Nephron (organoid): ENCODE measurements at regions not wholly inside any gene's neighbourhood (a gene's known extent, or its start where the extent isn't known, plus 50 kb on each side); places are given as distances from the start of the nearest gene placed in this dataset.

Experiments used
- H3K27ac Mint-ChIP-seq, 3 experiments: 2 replicates each; pipeline ENCODE4 v1.8.0; 2020; ENCODE audit warnings: mixed read lengths in 3 of 3, mild to moderate bottlenecking in 2 of 3, moderate library complexity in 1 of 3
- H3K27me3 Mint-ChIP-seq: 2 replicates; pipeline ENCODE4 v1.8.0; 2021; ENCODE audit warnings: low read depth, mild to moderate bottlenecking, moderate library complexity, mixed read lengths
- H3K36me3 Mint-ChIP-seq: 2 replicates; pipeline ENCODE4 v1.8.0; 2020; ENCODE audit warnings: low read depth, mixed read lengths
- H3K4me1 Mint-ChIP-seq: 2 replicates; pipeline ENCODE4 v1.8.0; 2020; ENCODE audit warnings: mixed read lengths
- H3K4me3 Mint-ChIP-seq, 3 experiments: 2 replicates each; pipeline ENCODE4 v1.8.0; 2020; ENCODE audit warnings: mild to moderate bottlenecking in 3 of 3, mixed read lengths in 3 of 3, moderate library complexity in 2 of 3
- H3K9me3 Mint-ChIP-seq: 2 replicates; pipeline ENCODE4 v1.8.0; 2020; ENCODE audit warnings: mixed read lengths
- TF ChIP-seq, protein P1 (sequence below), 3 experiments: fragments of 200-600 bp; sonication (generic); IDR thresholded peaks; one replicate each; pipeline ENCODE4 v1.5.0; 2021; ENCODE audit warnings: antibody characterized with exemption in 3 of 3; ENCODE audit not compliant: unreplicated experiment in 3 of 3

GRCh38 chr4:186918466-186918865 lies 194.8 kb upstream of the FAT1 start:
- TF ChIP-seq, protein P1, sequence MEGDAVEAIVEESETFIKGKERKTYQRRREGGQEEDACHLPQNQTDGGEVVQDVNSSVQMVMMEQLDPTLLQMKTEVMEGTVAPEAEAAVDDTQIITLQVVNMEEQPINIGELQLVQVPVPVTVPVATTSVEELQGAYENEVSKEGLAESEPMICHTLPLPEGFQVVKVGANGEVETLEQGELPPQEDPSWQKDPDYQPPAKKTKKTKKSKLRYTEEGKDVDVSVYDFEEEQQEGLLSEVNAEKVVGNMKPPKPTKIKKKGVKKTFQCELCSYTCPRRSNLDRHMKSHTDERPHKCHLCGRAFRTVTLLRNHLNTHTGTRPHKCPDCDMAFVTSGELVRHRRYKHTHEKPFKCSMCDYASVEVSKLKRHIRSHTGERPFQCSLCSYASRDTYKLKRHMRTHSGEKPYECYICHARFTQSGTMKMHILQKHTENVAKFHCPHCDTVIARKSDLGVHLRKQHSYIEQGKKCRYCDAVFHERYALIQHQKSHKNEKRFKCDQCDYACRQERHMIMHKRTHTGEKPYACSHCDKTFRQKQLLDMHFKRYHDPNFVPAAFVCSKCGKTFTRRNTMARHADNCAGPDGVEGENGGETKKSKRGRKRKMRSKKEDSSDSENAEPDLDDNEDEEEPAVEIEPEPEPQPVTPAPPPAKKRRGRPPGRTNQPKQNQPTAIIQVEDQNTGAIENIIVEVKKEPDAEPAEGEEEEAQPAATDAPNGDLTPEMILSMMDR (IDR thresholded peaks at IDR 0.05; ENCODE audit: unreplicated experiment in 3 of 3), result no peak
- Mint-ChIP-seq H3K27me3 (no peaks in the 10 kb centered on the region), H3K27ac (no peak overlapping the region), H3K4me3 (no peak overlapping the region), H3K36me3 (no peaks in the 10 kb centered on the region), H3K4me1 (peaks cover 18% of the 10 kb centered on the region), H3K9me3 (no peaks in the 10 kb centered on the region)

DNA sequence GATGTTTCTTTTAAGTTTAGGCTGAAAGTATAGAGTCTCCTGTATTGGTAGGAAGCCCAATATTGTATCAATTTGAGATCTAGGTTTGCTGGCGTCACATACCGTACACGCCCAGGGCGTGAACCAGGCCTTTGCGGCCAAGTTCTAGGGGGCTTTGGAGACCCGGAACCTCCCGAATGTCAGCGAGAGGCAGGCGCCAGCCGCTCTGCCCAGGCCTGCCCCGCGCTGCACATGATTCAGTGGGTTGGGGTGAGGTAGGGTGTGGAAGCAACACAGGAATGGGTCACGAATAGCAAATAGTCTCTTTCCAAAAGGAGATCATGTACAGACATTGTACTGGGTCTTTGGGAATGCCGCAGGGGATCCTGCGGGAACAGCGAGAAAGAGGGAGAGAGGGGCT lies 195.7 kb upstream of the FAT1 start:
- peaks cover 20% of the 10 kb centered on the region for H3K4me1 Mint-ChIP-seq
- H3K9me3 Mint-ChIP-seq, result no peaks in the 10 kb centered on the region

GRCh38 chr4:186920483-186920882 lies 196.8 kb upstream of the FAT1 start:
- no peak overlapping the region for H3K4me3 Mint-ChIP-seq
- H3K4me1 Mint-ChIP-seq, result peaks cover 25% of the 10 kb centered on the region
- H3K27ac Mint-ChIP-seq, result peak overlapping the region; percentile 1 to 46 (median 41)
- H3K27me3 Mint-ChIP-seq, result no peaks in the 10 kb centered on the region
- TF ChIP-seq, protein P1 (IDR thresholded peaks at IDR 0.05; ENCODE audit: unreplicated experiment in 3 of 3), result no peak
- no peaks in the 10 kb centered on the region for H3K36me3 Mint-ChIP-seq
- H3K9me3 Mint-ChIP-seq, result no peaks in the 10 kb centered on the region

More for the DNA sequence above, 195.7 kb upstream of the FAT1 start:
- no peak overlapping the region for H3K4me3 Mint-ChIP-seq
- TF ChIP-seq, protein P1 (IDR thresholded peaks at IDR 0.05; ENCODE audit: unreplicated experiment in 3 of 3), result no peak
- H3K27ac Mint-ChIP-seq, result no peak overlapping the region
- H3K27me3 Mint-ChIP-seq, result no peaks in the 10 kb centered on the region
- H3K36me3 Mint-ChIP-seq, result no peaks in the 10 kb centered on the region

GRCh38 chr4:186920992-186921391 lies 197.3 kb upstream of the FAT1 start:
- H3K27ac Mint-ChIP-seq, result no peak overlapping the region
- H3K4me1 Mint-ChIP-seq, result peaks cover 25% of the 10 kb centered on the region
- no peak overlapping the region for H3K4me3 Mint-ChIP-seq

GRCh38 chr4:186924723-186925122 lies 201.1 kb upstream of the FAT1 start:
- no peaks in the 10 kb centered on the region for H3K9me3 Mint-ChIP-seq
- TF ChIP-seq, protein P1 (IDR thresholded peaks at IDR 0.05; ENCODE audit: unreplicated experiment in 3 of 3), result no peak
- H3K4me1 Mint-ChIP-seq, result peaks cover 16% of the 10 kb centered on the region

More at GRCh38 chr4:186920992-186921391, 197.3 kb upstream of the FAT1 start:
- TF ChIP-seq, protein P1 (IDR thresholded peaks at IDR 0.05; ENCODE audit: unreplicated experiment in 3 of 3), result no peak
- H3K9me3 Mint-ChIP-seq, result no peaks in the 10 kb centered on the region
- no peaks in the 10 kb centered on the region for H3K27me3 Mint-ChIP-seq
- H3K36me3 Mint-ChIP-seq, result no peaks in the 10 kb centered on the region

GRCh38 chr4:186927624-186928023 lies 204.0 kb upstream of the FAT1 start:
- Mint-ChIP-seq H3K4me3 (no peak overlapping the region), H3K4me1 (peaks cover 13% of the 10 kb centered on the region), H3K27ac (no peak overlapping the region), H3K27me3 (no peaks in the 10 kb centered on the region), H3K9me3 (peaks cover 8% of the 10 kb centered on the region), H3K36me3 (peaks cover 3% of the 10 kb centered on the region)
- TF ChIP-seq, protein P1 (IDR thresholded peaks at IDR 0.05; ENCODE audit: unreplicated experiment in 3 of 3), result no peak

More at GRCh38 chr4:186924723-186925122, 201.1 kb upstream of the FAT1 start:
- H3K36me3 Mint-ChIP-seq, result no peaks in the 10 kb centered on the region
- no peaks in the 10 kb centered on the region for H3K27me3 Mint-ChIP-seq
- H3K27ac Mint-ChIP-seq, result no peak overlapping the region
- no peak overlapping the region for H3K4me3 Mint-ChIP-seq
